Trophoblast cell (in vitro differentiated cells and primary cell): ENCODE measurements at regions not wholly inside any gene's neighbourhood (a gene's known extent, or its start where the extent isn't known, plus 50 kb on each side); places are given as distances from the start of the nearest gene placed in this dataset.

ENCODE experiments used
- DNase-seq, 2 donors: peaks; one replicate each; pipeline ENCODE4 v3.0.0-alpha.2; 2016
- H2AFZ ChIP-seq: 2 replicates; pipeline ENCODE4 v1.6.1; 2013; ENCODE audit warnings: low read length, moderate library complexity, mild to moderate bottlenecking; ENCODE audit not compliant: insufficient read depth, poor library complexity
- H2AK5ac ChIP-seq: 2 replicates; pipeline ENCODE4 v1.6.1; 2013; ENCODE audit warnings: mild to moderate bottlenecking, low read length
- H2BK120ac ChIP-seq: 2 replicates; pipeline ENCODE4 v1.6.1; 2013; ENCODE audit warnings: low read length, mild to moderate bottlenecking, moderate library complexity; ENCODE audit not compliant: insufficient read depth, poor library complexity
- H2BK12ac ChIP-seq: 2 replicates; pipeline ENCODE4 v1.6.1; 2013; ENCODE audit warnings: mild to moderate bottlenecking, low read length, moderate library complexity
- H2BK5ac ChIP-seq: 2 replicates; pipeline ENCODE4 v1.6.1; 2013; ENCODE audit warnings: low read length, low read depth, moderate library complexity, mild to moderate bottlenecking; ENCODE audit not compliant: poor library complexity
- H3K14ac ChIP-seq: 2 replicates; pipeline ENCODE4 v1.6.1; 2013; ENCODE audit warnings: mild to moderate bottlenecking, low read length
- H3K18ac ChIP-seq: 2 replicates; pipeline ENCODE4 v1.6.1; 2013; ENCODE audit warnings: mild to moderate bottlenecking, low read length
- H3K23ac ChIP-seq: 2 replicates; pipeline ENCODE4 v1.6.1; 2013; ENCODE audit warnings: low read length
- H3K27ac ChIP-seq: 2 replicates; pipeline ENCODE4 v1.5.1; 2013; ENCODE audit warnings: low read depth, mild to moderate bottlenecking, inconsistent platforms, low read length, moderate library complexity
- H3K27me3 ChIP-seq: 2 replicates; pipeline ENCODE4 v1.6.1; 2013; ENCODE audit warnings: inconsistent platforms, mild to moderate bottlenecking, low read length, moderate library complexity; ENCODE audit not compliant: insufficient read depth
- H3K36me3 ChIP-seq, 2 experiments: 1 replicate in 1 of 2; 2 replicates in 1 of 2; pipeline ENCODE4 v1.6.1; 2013; ENCODE audit warnings: low read length in 2 of 2, mild to moderate bottlenecking in 2 of 2, moderate library complexity in 1 of 2; ENCODE audit not compliant: insufficient read depth in 2 of 2, control insufficient read depth in 1 of 2
- H3K4ac ChIP-seq: 2 replicates; pipeline ENCODE4 v1.6.1; 2013; ENCODE audit warnings: low read depth, mild to moderate bottlenecking, low read length, moderate library complexity
- H3K4me1 ChIP-seq, 2 experiments: 1 replicate in 1 of 2; 2 replicates in 1 of 2; pipeline ENCODE4 v1.6.1; 2013; ENCODE audit warnings: low read length in 2 of 2, mild to moderate bottlenecking in 2 of 2, moderate library complexity in 1 of 2; ENCODE audit not compliant: insufficient read depth in 2 of 2, control insufficient read depth in 1 of 2
- H3K4me2 ChIP-seq: 2 replicates; pipeline ENCODE4 v1.6.1; 2013; ENCODE audit warnings: inconsistent platforms, mild to moderate bottlenecking, low read length, moderate library complexity
- H3K4me3 ChIP-seq: 2 replicates; pipeline ENCODE4 v1.5.1; 2013; ENCODE audit warnings: mild to moderate bottlenecking, low read depth, low read length, inconsistent platforms
- H3K79me1 ChIP-seq: one replicate; pipeline ENCODE4 v1.6.1; 2013; ENCODE audit warnings: low read length
- H3K79me2 ChIP-seq: 2 replicates; pipeline ENCODE4 v1.6.1; 2013; ENCODE audit warnings: low read length, mild to moderate bottlenecking; ENCODE audit not compliant: control insufficient read depth, insufficient read depth, poor library complexity
- H3K9ac ChIP-seq: 2 replicates; pipeline ENCODE4 v1.6.1; 2013; ENCODE audit warnings: mild to moderate bottlenecking, low read length
- H3K9me3 ChIP-seq: 2 replicates; pipeline ENCODE4 v1.6.1; 2013; ENCODE audit warnings: low read depth, mild to moderate bottlenecking, control low read depth, inconsistent platforms, low read length; ENCODE audit not compliant: insufficient read depth
- H4K12ac ChIP-seq: 2 replicates; pipeline ENCODE4 v1.6.1; 2013; ENCODE audit warnings: low read depth, mild to moderate bottlenecking, low read length, moderate library complexity
- H4K8ac ChIP-seq: 2 replicates; pipeline ENCODE4 v1.6.1; 2013; ENCODE audit warnings: low read depth, mild to moderate bottlenecking, low read length, moderate library complexity
- H4K91ac ChIP-seq: one replicate; pipeline ENCODE4 v1.6.1; 2013; ENCODE audit warnings: low read depth, mild to moderate bottlenecking, low read length, moderate library complexity
- WGBS: extraction: QIAGEN DNeasy Blood & Tissue Kit; methylation state at CpG from one replicate; pipeline ENCODE4 v1.1.7; 2013; ENCODE audit warnings: missing lambda C conversion rate; ENCODE audit not compliant: insufficient read length, insufficient coverage; ENCODE audit errors: extremely low coverage; 5-methylcytosine and 5-hydroxymethylcytosine counted together

GRCh38 chr12:124396544-124397398 is 101.9 kb downstream of the RFLNA start:
- Histone ChIP-seq H2AFZ (no peak overlapping the region), H2BK120ac (no peak overlapping the region), H4K12ac (no peak overlapping the region), H3K9ac (no peak overlapping the region), H3K14ac (no peak overlapping the region), H4K8ac (no peak overlapping the region), H3K23ac (no peak overlapping the region), H3K18ac (no peak overlapping the region), H3K79me1 (peaks cover 5% of the 10 kb centered on the region), H3K79me2 (peaks cover 2% of the 10 kb centered on the region), H3K4ac (no peak overlapping the region), H3K4me2 (no peak overlapping the region), H3K36me3 (peaks cover 57 to 64% of the 10 kb centered on the region in 2 experiments), H2BK5ac (no peak overlapping the region), H2AK5ac (no peak overlapping the region), H4K91ac (no peak overlapping the region), H3K27me3 (no peaks in the 10 kb centered on the region), H3K9me3 (peaks cover 8% of the 10 kb centered on the region), H3K4me1 (peaks cover 12 to 17% of the 10 kb centered on the region in 2 experiments), H3K4me3 (no peak overlapping the region), H2BK12ac (no peak overlapping the region), H3K27ac (no peak overlapping the region)
- no peak for DNase-seq
- WGBS, result no CpG with 5 or more reads among the region's 35 CpGs

- Histone ChIP-seq H2BK12ac (no peak overlapping the region), H3K18ac (no peak overlapping the region), H3K9me3 (peaks cover 9% of the 10 kb centered on the region), H3K9ac (no peak overlapping the region), H2BK5ac (no peak overlapping the region), H3K27me3 (no peaks in the 10 kb centered on the region), H3K4ac (no peak overlapping the region), H3K79me2 (peaks cover 2% of the 10 kb centered on the region), H3K79me1 (peaks cover 5% of the 10 kb centered on the region), H3K27ac (no peak overlapping the region), H2BK120ac (no peak overlapping the region), H3K23ac (no peak overlapping the region), H4K12ac (no peak overlapping the region), H4K91ac (no peak overlapping the region), H4K8ac (no peak overlapping the region), H3K36me3 (peaks cover 54 to 61% of the 10 kb centered on the region in 2 experiments), H3K14ac (no peak overlapping the region), H3K4me2 (no peak overlapping the region), H2AFZ (no peak overlapping the region), H3K4me1 (peaks cover 15 to 20% of the 10 kb centered on the region in 2 experiments), H2AK5ac (no peak overlapping the region), H3K4me3 (no peak overlapping the region)
- no peak for DNase-seq
- no CpG with 5 or more reads among the region's 7 CpGs for WGBS
Measured at GRCh38 chr12:124395986-124396385, 101.1 kb downstream of the RFLNA start.

- Histone ChIP-seq H3K4me2 (no peak overlapping the region), H2AK5ac (no peak overlapping the region), H4K91ac (no peak overlapping the region), H3K79me2 (peaks cover 2% of the 10 kb centered on the region), H3K9me3 (peaks cover 9% of the 10 kb centered on the region), H3K4me3 (no peak overlapping the region), H3K27me3 (no peaks in the 10 kb centered on the region), H2AFZ (no peak overlapping the region), H3K36me3 (peaks cover 50 to 57% of the 10 kb centered on the region in 2 experiments), H3K9ac (no peak overlapping the region), H3K27ac (no peak overlapping the region), H3K14ac (no peak overlapping the region), H3K4me1 (peaks cover 21 to 27% of the 10 kb centered on the region in 2 experiments), H3K18ac (no peak overlapping the region), H2BK12ac (no peak overlapping the region), H2BK120ac (no peak overlapping the region), H3K4ac (no peak overlapping the region), H3K79me1 (peaks cover 5% of the 10 kb centered on the region), H4K12ac (no peak overlapping the region), H3K23ac (no peak overlapping the region), H4K8ac (no peak overlapping the region), H2BK5ac (no peak overlapping the region)
- DNase-seq, result no peak
- WGBS, result no CpG with 5 or more reads among the region's 21 CpGs
Measured at GRCh38 chr12:124395284-124395752, 100.4 kb downstream of the RFLNA start.

GRCh38 chr12:124394462-124395128 is 99.7 kb downstream of the RFLNA start:
- no peak overlapping the region for H2BK120ac ChIP-seq
- no peak for DNase-seq
- H2AFZ ChIP-seq, result no peak overlapping the region
- no peak overlapping the region for H3K23ac ChIP-seq
- H4K8ac ChIP-seq, result no peak overlapping the region
- H4K12ac ChIP-seq, result no peak overlapping the region
- no peak overlapping the region for H3K4me2 ChIP-seq
- no peak overlapping the region for H3K14ac ChIP-seq
- peaks cover 2% of the 10 kb centered on the region for H3K79me2 ChIP-seq
- H3K27ac ChIP-seq, result no peak overlapping the region
- peaks cover 9% of the 10 kb centered on the region for H3K9me3 ChIP-seq
- H3K4ac ChIP-seq, result no peak overlapping the region
- H2BK12ac ChIP-seq, result no peak overlapping the region
- peaks cover 8% of the 10 kb centered on the region for H3K79me1 ChIP-seq
- peaks cover 23 to 30% of the 10 kb centered on the region in 2 experiments for H3K4me1 ChIP-seq
- no peak overlapping the region for H3K9ac ChIP-seq
- H3K18ac ChIP-seq, result no peak overlapping the region
- H2AK5ac ChIP-seq, result no peak overlapping the region
- H2BK5ac ChIP-seq, result no peak overlapping the region
- H3K4me3 ChIP-seq, result no peak overlapping the region
- no CpG with 5 or more reads among the region's 6 CpGs for WGBS
- peaks cover 47 to 52% of the 10 kb centered on the region in 2 experiments for H3K36me3 ChIP-seq
- H3K27me3 ChIP-seq, result no peaks in the 10 kb centered on the region
- H4K91ac ChIP-seq, result no peak overlapping the region
